ENCODE measurements at regions not wholly inside any gene's neighbourhood (a gene's known extent, or its start where the extent isn't known, plus 50 kb on each side); places are given as distances from the start of the nearest gene placed in this dataset.

- Mint-ChIP-seq H3K9me3 (peaks cover 0 to 13% (median 6%) of the 10 kb centered on the region in 9 donors), H3K36me3 (no peaks in the 10 kb centered on the region), H3K4me3 (no peak overlapping the region), H3K4me1 (no peaks in the 10 kb centered on the region), H3K27me3 (no peaks in the 10 kb centered on the region), H3K27ac (no peak overlapping the region)
- ATAC-seq (no peak), DNase-seq (no peak)
- POLR2A ChIA-PET, result no interaction called here
Measured at GRCh38 chr3:95887114-95887513, 927.3 kb upstream of the EPHA6 start.

- no peaks in the 10 kb centered on the region for H3K4me1 Mint-ChIP-seq
- H3K9me3 Mint-ChIP-seq, result peaks cover 0 to 26% (median 8%) of the 10 kb centered on the region in 9 donors
- no peak overlapping the region for H3K4me3 Mint-ChIP-seq
- ATAC-seq, result no peak
- H3K27me3 Mint-ChIP-seq, result no peaks in the 10 kb centered on the region
- POLR2A ChIA-PET, result no interaction called here
- H3K27ac Mint-ChIP-seq, result no peak overlapping the region
- no peak for DNase-seq
- no peaks in the 10 kb centered on the region for H3K36me3 Mint-ChIP-seq
Measured at GRCh38 chr3:95894820-95895219, 919.6 kb upstream of the EPHA6 start.

- no peaks in the 10 kb centered on the region for H3K36me3 Mint-ChIP-seq
- POLR2A ChIA-PET, result no interaction called here
- ATAC-seq, result no peak
- H3K9me3 Mint-ChIP-seq, result peaks cover 0 to 10% (median under 1%) of the 10 kb centered on the region in 9 donors
- H3K4me3 Mint-ChIP-seq, result no peak overlapping the region
- no peak overlapping the region for H3K27ac Mint-ChIP-seq
- H3K4me1 Mint-ChIP-seq, result no peaks in the 10 kb centered on the region
- no peak for DNase-seq
- no peaks in the 10 kb centered on the region for H3K27me3 Mint-ChIP-seq
Measured at GRCh38 chr3:95899494-95899893, 914.9 kb upstream of the EPHA6 start.

- Mint-ChIP-seq H3K36me3 (no peaks in the 10 kb centered on the region), H3K27me3 (no peaks in the 10 kb centered on the region), H3K4me3 (no peak overlapping the region), H3K4me1 (no peaks in the 10 kb centered on the region), H3K27ac (no peak overlapping the region), H3K9me3 (peaks cover 0 to 10% (median 2%) of the 10 kb centered on the region in 9 donors)
- DNase-seq, result no peak
- POLR2A ChIA-PET, result no interaction called here
- ATAC-seq, result no peak
Measured at GRCh38 chr3:95899911-95900310, 914.5 kb upstream of the EPHA6 start.

- peaks cover 0 to 10% (median 2%) of the 10 kb centered on the region in 9 donors for H3K9me3 Mint-ChIP-seq
- no peaks in the 10 kb centered on the region for H3K4me1 Mint-ChIP-seq
- H3K27me3 Mint-ChIP-seq, result no peaks in the 10 kb centered on the region
- DNase-seq (no peak), ATAC-seq (no peak)
- POLR2A ChIA-PET, result no interaction called here
- H3K36me3 Mint-ChIP-seq, result peaks cover 0 to 1% (median 0%) of the 10 kb centered on the region in 3 donors
- no peak overlapping the region for H3K27ac Mint-ChIP-seq
- no peak overlapping the region for H3K4me3 Mint-ChIP-seq
Measured at GRCh38 chr3:95901948-95902347, 912.4 kb upstream of the EPHA6 start.

- Mint-ChIP-seq H3K27me3 (no peaks in the 10 kb centered on the region), H3K4me1 (no peaks in the 10 kb centered on the region), H3K27ac (no peak overlapping the region), H3K9me3 (peaks cover 0 to 14% (median 4%) of the 10 kb centered on the region in 9 donors), H3K36me3 (peaks cover 0 to 1% (median 0%) of the 10 kb centered on the region in 3 donors), H3K4me3 (no peak overlapping the region)
- POLR2A ChIA-PET, result no interaction called here
- DNase-seq (no peak), ATAC-seq (no peak)
Measured at GRCh38 chr3:95905182-95905581, 909.2 kb upstream of the EPHA6 start.

GRCh38 chr3:95911767-95912166 is 902.6 kb upstream of the EPHA6 start:
- Mint-ChIP-seq H3K27me3 (no peaks in the 10 kb centered on the region), H3K4me1 (no peaks in the 10 kb centered on the region), H3K36me3 (no peaks in the 10 kb centered on the region), H3K4me3 (no peak overlapping the region), H3K27ac (no peak overlapping the region), H3K9me3 (peaks cover 0 to 26% (median 8%) of the 10 kb centered on the region in 9 donors)
- ATAC-seq, result no peak
- POLR2A ChIA-PET, result no interaction called here
- no peak for DNase-seq

GRCh38 chr3:95923496-95924210 is 890.7 kb upstream of the EPHA6 start:
- H3K9me3 Mint-ChIP-seq, result peaks cover 0 to 21% (median 3%) of the 10 kb centered on the region in 9 donors
- H3K27ac Mint-ChIP-seq, result no peak overlapping the region
- no peaks in the 10 kb centered on the region for H3K27me3 Mint-ChIP-seq
- H3K4me3 Mint-ChIP-seq, result no peak overlapping the region
- H3K4me1 Mint-ChIP-seq, result no peaks in the 10 kb centered on the region
- POLR2A ChIA-PET, result no interaction called here
- DNase-seq, result no peak
- no peaks in the 10 kb centered on the region for H3K36me3 Mint-ChIP-seq
- ATAC-seq, result no peak

GRCh38 chr3:95926904-95927501 is 887.4 kb upstream of the EPHA6 start:
- no peaks in the 10 kb centered on the region for H3K4me1 Mint-ChIP-seq
- H3K27me3 Mint-ChIP-seq, result no peaks in the 10 kb centered on the region
- H3K27ac Mint-ChIP-seq, result no peak overlapping the region
- no peak for ATAC-seq
- H3K36me3 Mint-ChIP-seq, result no peaks in the 10 kb centered on the region
- POLR2A ChIA-PET, result no interaction called here
- peaks cover 0 to 21% (median 3%) of the 10 kb centered on the region in 9 donors for H3K9me3 Mint-ChIP-seq
- no peak for DNase-seq
- H3K4me3 Mint-ChIP-seq, result no peak overlapping the region

- Mint-ChIP-seq H3K27ac (no peak overlapping the region), H3K9me3 (peaks cover 0 to 16% (median 7%) of the 10 kb centered on the region in 9 donors), H3K4me3 (no peak overlapping the region), H3K4me1 (no peaks in the 10 kb centered on the region), H3K36me3 (no peaks in the 10 kb centered on the region), H3K27me3 (no peaks in the 10 kb centered on the region)
- DNase-seq, result no peak
- ATAC-seq, result no peak
- POLR2A ChIA-PET, result no interaction called here
Measured at GRCh38 chr3:95934181-95934580, 880.2 kb upstream of the EPHA6 start.

- Mint-ChIP-seq H3K27ac (no peak overlapping the region), H3K9me3 (peaks cover 0 to 27% (median 5%) of the 10 kb centered on the region in 9 donors), H3K4me3 (no peak overlapping the region), H3K27me3 (no peaks in the 10 kb centered on the region), H3K36me3 (no peaks in the 10 kb centered on the region), H3K4me1 (no peaks in the 10 kb centered on the region)
- ATAC-seq, result no peak
- DNase-seq, result no peak
- POLR2A ChIA-PET, result no interaction called here
Measured at GRCh38 chr3:95939235-95939809, 875.1 kb upstream of the EPHA6 start.

- H3K4me1 Mint-ChIP-seq, result no peaks in the 10 kb centered on the region
- POLR2A ChIA-PET, result no interaction called here
- no peak overlapping the region for H3K27ac Mint-ChIP-seq
- DNase-seq (no peak), ATAC-seq (no peak)
- no peaks in the 10 kb centered on the region for H3K27me3 Mint-ChIP-seq
- no peak overlapping the region for H3K4me3 Mint-ChIP-seq
- peaks cover 0 to 39% (median 1%) of the 10 kb centered on the region in 9 donors for H3K9me3 Mint-ChIP-seq
- H3K36me3 Mint-ChIP-seq, result no peaks in the 10 kb centered on the region
Measured at GRCh38 chr3:95965704-95966336, 848.6 kb upstream of the EPHA6 start.

- DNase-seq, result no peak
- H3K27me3 Mint-ChIP-seq, result no peaks in the 10 kb centered on the region
- POLR2A ChIA-PET, result no interaction called here
- peaks cover 0 to 14% (median 2%) of the 10 kb centered on the region in 9 donors for H3K9me3 Mint-ChIP-seq
- no peak overlapping the region for H3K27ac Mint-ChIP-seq
- no peaks in the 10 kb centered on the region for H3K4me1 Mint-ChIP-seq
- no peak for ATAC-seq
- no peak overlapping the region for H3K4me3 Mint-ChIP-seq
- no peaks in the 10 kb centered on the region for H3K36me3 Mint-ChIP-seq
Measured at GRCh38 chr3:95971573-95971972, 842.8 kb upstream of the EPHA6 start.
